ENCODE measurements at regions not wholly inside any gene's neighbourhood (a gene's known extent, or its start where the extent isn't known, plus 50 kb on each side); places are given as distances from the start of the nearest gene placed in this dataset.
A peak's percentile ranks its signal among the peaks of the same experiment; 100 is the strongest.

DNA sequence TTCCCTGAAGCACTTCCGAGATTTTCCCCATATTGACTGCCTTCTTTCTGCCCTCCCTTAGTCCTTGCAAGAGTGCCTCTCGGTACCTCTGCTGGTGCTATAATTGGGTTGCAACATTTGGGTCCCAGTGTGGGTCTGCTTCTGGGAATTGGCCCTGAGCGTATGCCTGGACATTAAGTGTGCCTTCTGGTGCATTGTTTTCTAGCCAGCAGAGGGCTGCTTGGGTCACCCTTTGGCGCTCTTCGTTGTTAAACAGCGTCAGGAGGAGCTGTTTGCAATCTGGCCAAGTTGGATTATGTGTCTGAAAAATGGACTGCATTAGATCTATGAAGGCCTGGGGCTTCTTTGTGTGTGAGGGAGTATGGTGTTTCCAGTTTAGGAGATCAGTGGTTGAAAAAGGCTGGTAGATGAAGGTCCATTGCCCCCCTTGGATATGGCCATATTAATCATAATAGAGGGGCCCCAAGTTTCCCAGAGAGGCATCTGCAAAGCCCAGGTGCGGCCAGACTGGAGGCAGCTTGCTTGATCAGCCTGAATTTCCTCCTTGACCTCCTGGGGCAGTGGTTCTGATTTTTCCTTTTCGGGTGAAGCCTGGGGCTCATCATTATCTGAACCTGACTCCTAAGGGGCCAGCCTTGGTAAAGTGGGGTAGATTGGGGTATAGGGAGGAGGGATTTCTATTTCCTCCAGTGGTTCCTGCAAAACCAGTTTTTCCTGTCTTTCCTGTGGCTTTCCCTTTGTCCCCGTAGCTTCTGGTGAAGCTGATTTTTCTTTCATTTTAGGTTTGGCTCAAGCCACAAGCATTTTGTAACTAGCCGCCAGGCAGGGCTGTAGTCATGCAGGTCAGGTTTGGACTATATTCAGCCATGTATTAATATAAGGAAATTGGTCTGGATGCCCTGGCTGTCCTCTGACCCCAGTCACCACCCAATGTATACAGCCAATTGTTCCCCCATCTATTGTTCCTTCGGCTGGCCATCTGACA, 85.4 kb upstream of the GPR6 start:
- H3K36me3 ChIP-seq (ENCODE audit: low read depth), result no peaks in the 10 kb centered on the region
- no peaks in the 10 kb centered on the region for H3K4me1 ChIP-seq (ENCODE audit: insufficient read depth)
- no peak for DNase-seq
- no peak for TF ChIP-seq EZH2 (IDR thresholded peaks at IDR 0.05; ENCODE audit: insufficient read depth, poor library complexity, severe bottlenecking)
- TF ChIP-seq EZH2phosphoT487 (IDR thresholded peaks at IDR 0.05; ENCODE audit: insufficient read depth, low read depth), result no peak
- H3K9ac ChIP-seq, result no peak overlapping the region
- 57% methylated on average over 11 of the region's 11 CpGs for WGBS, 2 experiments (ENCODE audit: low coverage in 1 of 2, low lambda C conversion rate in 2 of 2, missing lambda C conversion rate in 2 of 2)
- no peaks in the 10 kb centered on the region for H3K27me3 ChIP-seq (replicated peaks; ENCODE audit: insufficient read depth)
- in situ Hi-C loops (cut with MboI), result no loop called here
- H3K4me3 ChIP-seq, result no peak overlapping the region
- no peaks in the 10 kb centered on the region for H3K9me2 ChIP-seq (ENCODE audit: insufficient read depth)
- no peaks in the 10 kb centered on the region for H3K79me2 ChIP-seq (ENCODE audit: insufficient read depth)
- no peak overlapping the region for H3K4me2 ChIP-seq (ENCODE audit: unreplicated experiment)
- H3K9me3 ChIP-seq (ENCODE audit: low read depth), result no peaks in the 10 kb centered on the region
- H4K20me1 ChIP-seq (ENCODE audit: insufficient read depth), result no peaks in the 10 kb centered on the region
- no peak overlapping the region for H2AFZ ChIP-seq
- H3K27ac ChIP-seq, result no peak overlapping the region
- no peaks in the 10 kb centered on the region for H3F3A ChIP-seq (ENCODE audit: insufficient read depth)

DNA sequence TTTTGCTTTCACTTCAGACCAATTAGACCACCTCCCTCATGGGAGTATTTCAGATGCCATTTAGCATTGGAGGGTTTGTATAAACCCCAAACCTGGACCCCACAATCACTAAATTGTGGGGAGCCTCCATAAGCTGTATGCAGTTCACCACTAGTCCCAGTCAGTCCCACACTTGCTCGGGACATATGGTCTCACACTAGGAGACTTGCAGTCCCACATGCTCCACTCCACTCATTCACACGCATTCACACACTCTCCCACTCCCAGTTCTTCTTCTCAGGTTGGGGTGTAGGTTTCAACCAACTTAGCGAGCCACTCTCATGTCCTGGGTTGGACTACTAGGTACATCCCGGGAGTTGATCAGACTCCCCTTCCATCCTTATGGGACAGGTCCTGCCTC, 84.5 kb upstream of the GPR6 start:
- no peak for DNase-seq
- TF ChIP-seq EZH2 (IDR thresholded peaks at IDR 0.05; ENCODE audit: insufficient read depth, poor library complexity, severe bottlenecking), result no peak
- no peak for TF ChIP-seq EZH2phosphoT487 (IDR thresholded peaks at IDR 0.05; ENCODE audit: insufficient read depth, low read depth)
- Histone ChIP-seq H3K4me2 (ENCODE audit: unreplicated experiment) (no peak overlapping the region), H3K79me2 (ENCODE audit: insufficient read depth) (no peaks in the 10 kb centered on the region), H3K4me3 (no peak overlapping the region), H3K9me2 (ENCODE audit: insufficient read depth) (no peaks in the 10 kb centered on the region), H3F3A (ENCODE audit: insufficient read depth) (no peaks in the 10 kb centered on the region), H4K20me1 (ENCODE audit: insufficient read depth) (no peaks in the 10 kb centered on the region), H3K4me1 (ENCODE audit: insufficient read depth) (no peaks in the 10 kb centered on the region), H3K9me3 (ENCODE audit: low read depth) (no peaks in the 10 kb centered on the region), H3K9ac (no peak overlapping the region), H3K27me3 (replicated peaks; ENCODE audit: insufficient read depth) (no peaks in the 10 kb centered on the region), H3K27ac (no peak overlapping the region), H3K36me3 (ENCODE audit: low read depth) (no peaks in the 10 kb centered on the region), H2AFZ (no peak overlapping the region)
- in situ Hi-C loops (cut with MboI), result no loop called here
- WGBS, 2 experiments (ENCODE audit: low coverage in 1 of 2, low lambda C conversion rate in 2 of 2, missing lambda C conversion rate in 2 of 2), result 67 to 73% methylated on average over 4 of the region's 4 CpGs

DNA sequence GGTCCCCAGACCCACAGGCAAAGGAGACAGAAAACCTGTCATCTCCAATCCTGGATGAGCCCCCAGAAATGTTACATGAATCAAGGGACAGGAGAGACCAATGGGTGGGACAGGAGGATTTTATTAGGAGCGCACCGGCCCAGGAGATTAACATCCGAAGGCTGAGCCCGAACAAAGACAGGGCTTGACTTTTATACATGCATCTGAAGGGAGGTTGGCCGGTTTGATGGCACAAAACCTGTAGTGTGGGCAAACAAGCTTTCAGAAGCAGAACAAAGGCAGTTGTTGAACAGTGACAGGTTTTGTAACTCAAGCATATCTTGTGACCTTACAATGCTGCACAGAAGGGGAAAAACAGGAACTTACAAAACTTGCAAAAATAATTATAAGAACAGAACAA, 83.9 kb upstream of the GPR6 start:
- H3K27ac ChIP-seq, result no peak overlapping the region
- H3K4me1 ChIP-seq (ENCODE audit: insufficient read depth), result no peaks in the 10 kb centered on the region
- 85 to 89% methylated on average over 5 of the region's 5 CpGs for WGBS, 2 experiments (ENCODE audit: low coverage in 1 of 2, low lambda C conversion rate in 2 of 2, missing lambda C conversion rate in 2 of 2)
- no peak overlapping the region for H2AFZ ChIP-seq
- H4K20me1 ChIP-seq (ENCODE audit: insufficient read depth), result no peaks in the 10 kb centered on the region
- TF ChIP-seq EZH2phosphoT487 (IDR thresholded peaks at IDR 0.05; ENCODE audit: insufficient read depth, low read depth), result no peak
- TF ChIP-seq EZH2 (IDR thresholded peaks at IDR 0.05; ENCODE audit: insufficient read depth, poor library complexity, severe bottlenecking), result no peak
- no peak overlapping the region for H3K9ac ChIP-seq
- in situ Hi-C loops (cut with MboI), result no loop called here
- no peaks in the 10 kb centered on the region for H3K36me3 ChIP-seq (ENCODE audit: low read depth)
- no peaks in the 10 kb centered on the region for H3K79me2 ChIP-seq (ENCODE audit: insufficient read depth)
- H3K27me3 ChIP-seq (replicated peaks; ENCODE audit: insufficient read depth), result no peaks in the 10 kb centered on the region
- no peak overlapping the region for H3K4me2 ChIP-seq (ENCODE audit: unreplicated experiment)
- no peaks in the 10 kb centered on the region for H3F3A ChIP-seq (ENCODE audit: insufficient read depth)
- no peaks in the 10 kb centered on the region for H3K9me2 ChIP-seq (ENCODE audit: insufficient read depth)
- no peak overlapping the region for H3K4me3 ChIP-seq
- DNase-seq, result no peak
- no peaks in the 10 kb centered on the region for H3K9me3 ChIP-seq (ENCODE audit: low read depth)

DNA sequence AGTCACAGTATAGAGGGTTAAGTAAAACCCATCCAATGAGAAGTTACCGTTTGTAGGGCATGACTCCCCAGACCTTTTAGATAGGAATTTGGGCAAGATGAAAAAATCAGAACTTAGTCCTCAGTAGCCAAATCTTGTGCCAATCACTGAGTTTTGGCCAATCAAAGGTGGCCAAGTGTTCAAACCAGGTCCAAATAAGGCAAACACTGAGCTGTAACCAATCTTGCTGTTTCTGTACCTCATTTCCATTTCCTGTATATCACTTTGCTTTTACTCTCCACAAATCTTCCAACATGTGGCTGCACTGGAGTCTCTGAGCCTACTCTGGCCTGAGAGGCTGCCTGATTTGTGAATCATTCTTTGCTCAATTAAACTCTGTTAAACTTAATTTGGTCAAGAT, 81.8 kb upstream of the GPR6 start:
- no peaks in the 10 kb centered on the region for H3K9me3 ChIP-seq (ENCODE audit: low read depth)
- H3K4me2 ChIP-seq (ENCODE audit: unreplicated experiment), result no peak overlapping the region
- WGBS, 2 experiments (ENCODE audit: low coverage in 1 of 2, low lambda C conversion rate in 2 of 2, missing lambda C conversion rate in 2 of 2), result 0% methylated on average over 1 of the region's 1 CpG
- in situ Hi-C loops (cut with MboI), result no loop called here
- H3K9me2 ChIP-seq (ENCODE audit: insufficient read depth), result no peaks in the 10 kb centered on the region
- no peak for TF ChIP-seq EZH2phosphoT487 (IDR thresholded peaks at IDR 0.05; ENCODE audit: insufficient read depth, low read depth)
- TF ChIP-seq EZH2 (IDR thresholded peaks at IDR 0.05; ENCODE audit: insufficient read depth, poor library complexity, severe bottlenecking), result no peak
- no peaks in the 10 kb centered on the region for H3K4me1 ChIP-seq (ENCODE audit: insufficient read depth)
- no peak overlapping the region for H3K4me3 ChIP-seq
- H3K36me3 ChIP-seq (ENCODE audit: low read depth), result no peaks in the 10 kb centered on the region
- H2AFZ ChIP-seq, result peak overlapping the region; percentile 56; the same call in 1 of the 2 replicates
- H3K9ac ChIP-seq, result no peak overlapping the region
- H3K79me2 ChIP-seq (ENCODE audit: insufficient read depth), result no peaks in the 10 kb centered on the region
- H3K27ac ChIP-seq, result no peak overlapping the region
- H3K27me3 ChIP-seq (replicated peaks; ENCODE audit: insufficient read depth), result no peaks in the 10 kb centered on the region
- H3F3A ChIP-seq (ENCODE audit: insufficient read depth), result no peaks in the 10 kb centered on the region
- peak; percentile 12 for DNase-seq
- no peaks in the 10 kb centered on the region for H4K20me1 ChIP-seq (ENCODE audit: insufficient read depth)

Measured in GM23248 (cell line).